ENCODE measurements at regions not wholly inside any gene's neighbourhood (a gene's known extent, or its start where the extent isn't known, plus 50 kb on each side); places are given as distances from the start of the nearest gene placed in this dataset.

DNA sequence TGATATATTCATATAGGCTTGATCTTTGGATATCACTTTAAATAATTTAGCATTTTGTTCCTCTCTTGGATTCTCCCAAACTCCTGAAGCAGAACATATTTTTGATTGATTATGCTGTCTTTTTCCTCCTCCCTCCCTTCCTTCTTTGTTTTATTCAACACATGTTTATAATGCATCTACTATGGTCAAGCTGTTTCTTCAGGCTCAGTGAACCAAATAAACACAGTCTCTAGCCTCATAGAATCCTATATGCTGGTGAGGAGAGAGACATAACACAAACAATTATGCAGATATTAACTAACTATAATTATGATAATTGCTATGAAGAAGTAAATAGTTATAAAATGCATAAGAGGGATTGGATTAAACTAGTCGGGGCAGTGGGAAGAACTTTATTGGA is 1023.6 kb upstream of the RAG2 start:
- DNase-seq (ENCODE audit: low read depth) = no peak

DNA sequence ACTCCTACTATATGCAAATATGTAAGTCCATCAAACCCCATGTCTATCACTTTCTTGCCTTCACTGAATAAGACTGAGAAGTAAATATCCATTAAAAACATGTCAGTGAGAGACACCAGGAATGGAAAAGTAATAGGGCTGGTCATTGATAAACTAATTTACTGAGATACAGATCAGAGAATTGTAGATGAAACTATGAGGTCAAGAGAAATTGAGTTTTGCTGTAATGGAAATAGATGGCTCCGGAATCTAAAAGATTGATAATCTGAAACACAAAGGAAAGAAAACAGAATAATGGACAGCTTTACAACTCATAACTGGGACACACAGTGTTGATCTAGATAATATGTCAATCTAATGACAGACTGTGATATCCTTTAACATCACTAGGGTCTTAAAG is 1018.3 kb upstream of the RAG2 start:
- no peak for DNase-seq (ENCODE audit: low read depth)

DNA sequence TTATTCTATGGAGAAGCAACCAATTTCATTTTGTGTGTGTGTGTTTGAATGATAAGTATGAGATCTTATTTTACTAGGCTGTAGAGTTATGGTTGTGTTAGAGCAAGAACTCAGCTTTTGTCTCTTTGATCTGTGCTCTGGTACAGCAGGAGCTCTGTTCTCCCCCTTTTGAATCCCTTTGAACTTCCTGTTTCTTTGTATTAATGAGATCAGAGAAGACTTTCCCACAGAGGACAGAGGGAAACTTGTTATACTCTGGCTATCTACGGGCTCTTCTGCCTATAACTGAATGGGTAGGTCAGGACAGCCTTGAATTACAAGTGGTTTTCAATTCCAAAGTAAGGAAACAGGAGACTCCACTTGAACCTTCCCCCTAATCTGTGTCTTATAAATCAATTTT is 1015.0 kb upstream of the RAG2 start:
- DNase-seq (ENCODE audit: low read depth) = no peak

DNA sequence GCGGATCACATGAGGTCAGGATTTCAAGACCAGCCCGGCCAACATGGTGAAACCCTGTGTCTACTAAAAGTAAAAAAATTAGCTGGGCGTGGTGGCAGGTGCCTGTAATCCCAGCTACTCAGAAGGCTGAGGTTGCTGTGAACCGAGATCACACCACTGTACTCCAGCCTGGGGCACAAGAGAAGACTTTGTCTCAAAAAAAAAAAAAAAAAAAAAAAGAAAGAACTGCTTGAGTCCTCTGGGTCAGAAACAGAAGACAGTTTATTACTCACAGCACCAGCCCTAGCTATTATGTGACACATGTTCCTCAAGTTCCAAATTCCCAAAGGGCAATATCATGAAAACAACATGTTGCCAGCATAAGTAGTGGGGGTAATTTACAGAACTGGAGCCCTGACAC is 1014.1 kb upstream of the RAG2 start:
- no peak for DNase-seq (ENCODE audit: low read depth)

DNA sequence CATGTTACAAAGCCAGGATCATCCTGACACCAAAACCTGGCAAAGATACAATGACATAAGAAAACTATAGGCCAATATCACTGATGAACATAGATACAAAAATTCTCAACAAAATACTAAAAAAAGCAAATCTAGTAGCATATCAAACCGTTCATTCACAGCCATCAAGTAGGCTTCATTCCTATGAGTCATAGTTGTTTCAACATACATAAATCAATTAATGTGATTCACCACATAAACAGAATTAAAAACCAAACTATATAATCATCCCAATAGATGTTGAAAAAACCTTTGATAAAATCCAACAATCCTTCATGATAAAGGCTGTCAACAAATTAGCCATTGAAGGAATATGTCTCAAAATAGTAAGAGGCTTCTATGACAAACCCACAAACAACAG is 1007.2 kb upstream of the RAG2 start:
- no peak for DNase-seq (ENCODE audit: low read depth)

DNA sequence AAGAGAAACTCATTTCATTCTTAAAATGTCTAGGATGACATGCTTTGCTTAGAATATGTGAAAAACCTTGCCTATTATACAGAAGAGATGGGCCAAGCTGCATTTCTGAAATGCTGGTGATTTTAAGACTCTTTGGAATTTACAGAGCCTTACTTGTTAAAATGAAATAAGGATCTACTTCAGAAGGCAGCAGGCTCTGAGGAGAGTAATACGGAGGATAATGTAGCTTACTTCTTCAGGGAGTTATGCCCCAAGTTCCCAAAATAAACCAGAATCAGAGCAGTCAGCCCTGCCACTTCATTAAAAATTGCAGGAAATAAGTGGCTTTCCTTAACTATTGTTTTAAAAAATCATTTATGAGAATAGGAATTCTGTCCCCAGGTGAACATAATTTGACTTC is 1000.3 kb upstream of the RAG2 start:
- DNase-seq (ENCODE audit: low read depth) = no peak

DNA sequence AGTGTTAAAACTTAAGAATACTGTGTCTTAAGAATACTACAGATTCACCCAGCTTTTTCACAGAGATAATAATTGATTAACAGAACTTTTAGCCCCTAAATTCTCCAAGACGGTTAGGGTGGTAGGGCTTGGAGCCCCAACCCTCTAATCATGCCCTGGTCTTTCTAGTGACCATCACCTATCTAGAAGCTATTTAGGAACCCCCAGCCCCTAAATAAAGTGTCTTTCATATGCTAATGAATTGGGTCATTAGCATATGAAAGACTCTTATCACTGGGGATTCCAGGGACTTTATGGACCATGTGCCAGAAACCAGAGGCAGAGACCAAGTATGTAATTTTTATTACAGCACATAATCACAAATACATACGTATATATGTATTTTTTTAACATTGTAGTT is 999.7 kb upstream of the RAG2 start:
- no peak for DNase-seq (ENCODE audit: low read depth)

DNA sequence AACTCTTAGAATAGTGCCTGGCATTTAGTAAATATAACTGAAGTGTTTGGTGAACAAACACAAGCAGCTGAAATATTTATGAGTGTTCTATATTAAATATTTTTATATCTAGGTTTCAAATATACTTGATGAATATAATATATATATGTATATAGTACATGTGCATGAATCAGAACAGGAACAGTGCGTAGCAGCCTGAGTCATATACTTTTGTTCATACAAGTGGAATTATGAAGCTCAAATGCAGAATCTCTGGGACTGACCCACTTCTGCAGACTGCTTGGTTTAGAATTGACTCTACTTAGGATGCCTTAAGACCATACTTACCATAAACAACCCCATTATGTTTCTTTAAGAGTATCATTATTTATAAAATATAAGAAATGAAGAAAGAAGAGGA is 997.8 kb upstream of the RAG2 start:
- DNase-seq (ENCODE audit: low read depth) = no peak

DNA sequence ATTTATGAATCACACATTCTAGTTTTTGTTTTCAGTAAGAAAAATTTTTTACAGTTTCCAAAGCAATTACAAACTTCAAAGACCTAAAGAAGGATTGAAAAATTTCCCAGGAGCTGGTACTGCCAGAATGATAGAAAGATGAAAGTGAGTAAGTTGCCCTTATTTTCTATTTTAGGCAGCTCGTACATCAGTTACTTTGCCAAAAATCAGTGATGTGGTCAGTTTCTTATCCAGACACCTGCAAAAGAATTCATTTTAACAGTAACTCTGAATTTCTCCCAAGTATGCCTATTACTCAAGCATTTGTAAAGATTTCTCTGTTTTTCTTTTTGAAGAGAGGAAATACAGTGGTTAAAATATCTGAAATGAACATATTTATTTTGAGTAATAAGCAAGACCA is 976.3 kb upstream of the RAG2 start:
- DNase-seq (ENCODE audit: low read depth) = no peak

DNA sequence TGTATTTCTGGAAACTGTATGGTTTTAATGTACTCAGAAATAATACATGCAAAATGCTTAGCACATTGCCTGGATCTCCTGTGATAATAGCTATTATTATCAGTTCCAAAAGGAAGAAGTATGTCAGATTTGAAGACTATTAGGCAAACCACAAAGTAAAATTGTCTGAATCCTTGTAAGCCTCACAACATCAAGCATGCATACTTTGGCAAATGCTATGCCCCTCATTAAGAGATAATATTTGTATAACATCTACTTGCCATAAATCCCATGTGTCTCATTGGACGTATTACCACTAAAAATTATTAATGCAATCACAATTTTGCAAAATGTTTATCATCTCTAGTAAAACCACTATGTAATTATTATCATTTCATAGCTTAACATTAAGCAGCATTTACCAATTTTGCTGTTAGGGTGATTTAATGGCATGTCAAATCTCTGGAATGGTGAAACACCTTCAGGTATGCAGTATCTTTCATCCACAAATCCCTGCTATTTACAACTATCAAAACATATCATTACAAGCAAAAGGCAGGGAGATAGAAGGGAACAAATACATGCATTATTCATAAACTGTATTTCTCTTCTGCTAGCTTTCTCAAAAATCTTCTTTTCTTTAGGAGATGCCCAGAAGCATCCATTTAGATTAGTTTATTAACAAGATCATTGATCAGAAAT is 974.6 kb upstream of the RAG2 start:
- no peak for DNase-seq (ENCODE audit: low read depth)

DNA sequence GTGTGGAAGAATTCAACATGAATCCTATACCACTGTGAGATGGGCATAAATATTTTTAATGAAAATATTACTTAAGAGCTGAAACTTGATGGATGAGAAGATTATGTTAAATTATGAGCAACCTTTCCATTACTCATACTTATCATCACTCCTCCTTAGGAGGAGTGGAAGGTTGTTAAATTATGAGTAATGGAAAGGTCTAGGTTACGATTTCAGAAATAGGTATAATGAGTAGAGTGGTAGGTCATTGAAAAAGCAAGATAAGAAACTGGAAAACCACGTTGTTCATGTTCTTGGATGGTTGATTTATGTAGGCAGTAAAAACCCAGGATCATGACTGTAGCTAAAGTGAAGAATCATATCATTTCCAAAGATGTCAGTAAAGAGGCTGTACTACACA is 973.2 kb upstream of the RAG2 start:
- no peak for DNase-seq (ENCODE audit: low read depth)

DNA sequence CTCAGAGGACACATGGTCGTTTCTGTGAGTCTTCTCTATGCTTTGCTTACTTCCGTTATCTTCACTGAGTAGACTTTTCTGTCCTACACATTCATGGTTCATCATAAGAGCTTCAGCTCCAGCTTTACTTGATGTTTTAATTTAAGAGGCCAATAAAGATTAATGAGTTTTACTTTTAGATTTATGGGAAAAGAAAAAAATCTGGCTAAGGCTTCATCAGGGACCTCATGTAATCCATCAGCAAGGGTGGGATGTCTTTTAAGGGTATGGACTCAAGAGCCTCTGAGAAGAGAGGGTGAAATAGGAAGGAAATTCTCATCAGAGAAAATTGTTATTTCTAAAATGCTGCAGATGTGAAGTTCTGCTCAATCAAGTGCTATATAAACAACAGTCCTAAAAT is 963.0 kb upstream of the RAG2 start:
- DNase-seq (ENCODE audit: low read depth) = no peak

DNA sequence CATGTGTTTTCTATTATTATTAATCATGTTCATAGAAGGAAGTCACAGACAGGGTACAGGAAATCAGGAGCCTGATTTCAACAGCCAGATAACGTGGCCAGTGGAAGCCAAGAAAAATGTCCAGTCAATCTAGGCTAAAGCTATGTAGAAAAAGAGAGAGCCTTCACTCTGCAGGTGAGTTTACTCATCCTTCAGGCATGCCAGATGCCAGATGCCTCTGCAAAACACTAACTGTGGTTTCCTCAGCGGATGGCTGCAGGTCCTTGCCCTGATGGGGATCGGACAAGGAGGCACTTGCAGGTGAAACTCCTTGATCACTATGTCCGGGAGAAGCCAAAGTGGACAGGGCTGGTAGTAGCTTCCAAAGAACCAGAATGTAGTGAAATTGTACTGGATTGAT is 962.3 kb upstream of the RAG2 start:
- no peak for DNase-seq (ENCODE audit: low read depth)

DNA sequence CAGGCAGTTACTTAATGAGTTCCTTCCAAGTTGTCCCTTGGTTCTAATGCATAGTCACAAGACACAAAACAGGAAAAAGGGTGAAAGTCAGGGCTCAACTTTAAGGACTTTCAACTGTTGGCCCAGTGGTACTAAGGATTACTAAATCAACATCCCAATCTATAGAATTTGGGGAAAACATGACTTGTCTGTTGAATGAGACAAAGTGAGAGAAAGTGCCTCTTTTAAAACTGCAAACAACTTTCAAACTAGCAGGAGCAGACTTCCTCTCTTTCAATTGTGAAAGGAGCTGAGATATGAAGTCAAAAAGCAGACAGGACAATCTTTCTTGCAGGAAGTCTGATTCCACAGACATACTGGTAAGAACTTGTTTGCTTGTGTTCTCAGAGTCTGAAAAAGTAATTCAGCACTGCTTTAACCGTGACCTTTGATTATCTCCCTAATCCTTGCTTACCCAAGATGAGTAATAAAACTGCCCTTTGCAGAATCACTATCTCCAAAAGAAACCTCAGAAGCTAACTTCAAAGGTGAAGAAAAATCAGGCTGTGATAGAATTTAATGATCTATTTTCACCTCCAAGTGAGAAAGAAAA is 960.7 kb upstream of the RAG2 start:
- DNase-seq (ENCODE audit: low read depth) = no peak

DNA sequence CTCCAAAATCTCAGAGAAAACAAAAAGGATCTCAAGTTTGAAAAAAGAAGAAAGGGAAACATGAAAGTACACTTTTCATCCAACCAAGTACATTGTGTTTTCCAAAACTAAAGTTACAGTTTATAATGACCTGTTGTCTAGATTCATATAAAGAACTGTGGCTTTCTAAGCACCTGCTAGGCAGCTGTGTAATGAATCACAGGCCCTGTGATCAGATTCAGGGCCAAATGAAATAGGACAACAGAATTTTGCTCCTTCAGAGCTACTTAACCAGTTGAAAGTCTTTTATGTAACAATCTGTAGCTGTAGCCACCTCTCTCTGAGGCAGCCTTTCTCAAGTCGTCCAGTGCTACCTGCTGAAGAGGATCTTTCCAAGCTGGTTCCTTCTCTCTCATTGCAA is 960.0 kb upstream of the RAG2 start:
- DNase-seq (ENCODE audit: low read depth) = no peak

DNA sequence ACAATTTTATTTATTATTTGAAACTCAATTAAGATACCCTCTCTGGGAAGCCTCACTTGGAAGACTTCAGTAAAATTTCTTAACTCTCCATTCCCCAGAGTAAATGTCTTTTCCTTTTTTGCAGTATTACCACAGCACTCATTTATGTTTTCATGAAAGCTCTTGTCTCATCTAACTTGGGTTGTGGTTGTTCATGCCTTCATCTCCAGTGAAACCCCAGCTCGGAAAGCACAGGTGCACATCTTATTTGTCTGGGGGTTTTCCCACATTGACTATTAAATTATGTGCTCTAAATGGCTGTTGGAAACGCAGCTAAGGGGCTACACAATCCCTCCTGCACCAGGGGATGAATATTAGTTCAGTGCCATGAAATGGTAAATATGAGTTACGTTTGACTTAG is 954.2 kb upstream of the RAG2 start:
- DNase-seq (ENCODE audit: low read depth) = no peak

DNA sequence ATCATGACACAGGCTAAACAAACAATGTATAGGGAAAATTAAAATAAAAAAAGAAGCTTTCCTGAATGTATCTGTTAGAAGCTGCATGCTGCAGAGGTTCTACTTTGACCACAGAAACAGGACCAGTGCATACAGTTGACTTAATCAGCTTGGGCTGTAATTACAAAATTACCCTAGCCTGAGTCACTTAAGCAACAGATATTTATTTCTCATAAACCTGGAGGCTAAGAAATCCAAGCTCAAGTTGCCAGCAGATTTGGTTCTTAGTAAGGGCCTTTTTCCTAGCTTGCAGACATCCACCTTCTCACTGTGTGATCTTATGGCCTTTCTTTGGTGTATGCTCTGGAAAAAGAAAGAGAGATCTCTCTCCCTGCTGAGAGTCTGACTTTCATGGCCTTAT is 946.5 kb upstream of the RAG2 start:
- DNase-seq (ENCODE audit: low read depth) = no peak

DNA sequence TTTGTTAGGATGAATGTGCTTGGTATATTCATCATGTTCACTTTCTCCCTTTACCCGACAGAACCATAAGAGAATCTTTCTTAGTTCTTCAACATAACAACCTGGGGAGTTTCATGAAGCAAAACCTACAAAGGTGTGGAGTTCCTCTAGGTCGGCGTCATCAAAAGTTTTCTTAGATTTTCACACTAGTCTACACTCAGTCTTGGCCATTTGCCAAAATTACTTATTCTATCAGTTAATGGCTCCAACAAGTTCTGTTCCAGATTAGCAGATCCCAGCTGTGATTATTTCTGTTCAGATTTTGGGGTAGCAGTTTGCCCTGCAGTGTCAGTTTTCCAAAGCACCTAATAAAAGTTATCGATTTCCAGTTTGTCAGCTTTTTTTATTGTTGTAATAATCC is 935.8 kb upstream of the RAG2 start:
- DNase-seq (ENCODE audit: low read depth) = no peak

DNA sequence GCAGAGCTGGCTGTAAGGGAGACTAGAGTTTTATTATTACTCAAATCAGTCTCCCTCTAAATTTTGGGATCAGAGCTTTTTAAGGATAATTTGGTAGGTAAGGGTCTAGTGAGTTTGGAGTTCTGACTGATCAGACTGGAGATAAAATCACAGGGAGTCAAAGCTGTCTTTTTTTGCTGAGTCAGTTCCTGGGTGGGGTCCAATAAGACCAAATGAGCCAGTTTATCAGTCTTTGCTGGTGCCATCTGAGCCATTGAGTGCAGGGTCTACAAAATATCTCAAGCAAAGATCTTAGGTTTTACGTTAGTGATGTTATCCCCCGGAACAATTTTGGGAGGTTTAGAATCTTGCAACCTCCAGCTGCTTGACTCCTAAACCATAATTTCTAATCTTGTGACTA is 935.1 kb upstream of the RAG2 start:
- DNase-seq (ENCODE audit: low read depth) = no peak

DNA sequence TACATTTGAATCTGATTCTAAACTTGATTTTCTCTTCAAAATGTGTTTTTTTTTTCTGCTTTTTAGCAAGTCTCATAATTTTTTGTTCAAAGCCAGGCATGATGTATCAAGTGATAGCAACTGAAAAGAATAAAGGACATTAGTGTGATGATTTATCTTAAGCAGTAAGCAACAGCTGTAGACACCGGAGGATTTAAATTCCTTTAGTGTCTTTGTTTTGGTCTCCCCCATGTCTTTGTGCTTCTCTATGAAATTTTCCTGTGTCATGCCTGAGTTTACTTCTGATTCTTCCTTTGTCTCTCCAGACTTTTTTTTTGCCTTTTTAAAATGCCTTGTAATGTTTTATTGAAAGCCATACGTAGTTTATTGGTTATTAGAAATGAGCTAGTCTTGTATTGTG is 934.2 kb upstream of the RAG2 start:
- no peak for DNase-seq (ENCODE audit: low read depth)

DNA sequence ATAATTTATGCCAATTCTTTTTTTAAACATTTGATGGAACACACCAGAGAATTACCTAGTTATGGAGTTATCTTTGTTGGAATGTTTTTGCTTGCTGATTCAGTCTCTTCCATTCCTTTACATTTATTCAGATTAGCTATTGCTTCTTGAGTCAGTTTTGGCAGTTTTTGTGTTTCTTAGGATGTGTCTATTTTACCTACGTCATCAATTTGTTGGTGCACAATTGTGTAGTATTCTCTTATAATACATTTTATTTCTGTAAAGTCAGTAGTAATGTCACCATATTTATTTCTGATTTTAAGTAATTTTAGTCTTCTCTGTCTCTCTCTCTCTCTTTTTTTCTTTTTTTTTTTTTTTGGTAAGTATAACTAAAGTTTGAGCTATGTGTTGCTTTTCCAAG is 929.5 kb upstream of the RAG2 start:
- DNase-seq (ENCODE audit: low read depth) = no peak

DNA sequence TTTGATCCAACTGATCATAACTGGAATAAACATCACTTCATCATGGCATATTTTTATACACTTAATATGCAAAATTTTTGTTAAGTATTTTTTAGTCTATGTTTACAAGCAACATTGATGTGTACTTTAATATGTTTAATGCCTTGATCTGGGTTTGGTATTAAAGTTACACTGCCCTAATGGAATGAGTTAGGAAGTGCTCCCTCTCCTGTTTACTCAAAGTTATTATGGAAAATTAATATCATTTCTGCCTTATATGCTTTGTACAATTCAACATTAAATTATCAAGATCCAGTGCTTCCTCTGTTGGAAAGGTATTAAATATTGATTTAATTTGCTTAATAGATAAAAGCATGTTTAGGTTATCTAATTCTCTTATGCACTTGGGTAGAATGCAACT is 927.3 kb upstream of the RAG2 start:
- no peak for DNase-seq (ENCODE audit: low read depth)

DNA sequence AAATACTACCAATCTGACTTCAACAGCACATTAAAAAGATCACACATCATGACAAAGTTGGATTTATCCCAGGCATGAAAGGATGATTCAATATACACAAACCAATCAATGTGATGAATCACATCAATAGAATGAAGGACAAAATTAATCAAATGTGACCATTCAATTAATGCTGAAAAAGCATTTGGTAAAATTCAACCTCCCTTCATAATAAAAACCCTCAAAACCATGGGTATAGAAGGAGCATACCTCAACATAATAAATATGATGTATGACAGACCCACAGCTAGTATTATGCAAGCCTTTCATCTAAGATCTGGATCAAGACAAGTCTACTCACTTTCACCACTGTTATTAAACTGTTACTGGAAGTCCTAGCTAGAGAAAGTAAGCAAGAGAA is 921.7 kb upstream of the RAG2 start:
- no peak for DNase-seq (ENCODE audit: low read depth)

DNA sequence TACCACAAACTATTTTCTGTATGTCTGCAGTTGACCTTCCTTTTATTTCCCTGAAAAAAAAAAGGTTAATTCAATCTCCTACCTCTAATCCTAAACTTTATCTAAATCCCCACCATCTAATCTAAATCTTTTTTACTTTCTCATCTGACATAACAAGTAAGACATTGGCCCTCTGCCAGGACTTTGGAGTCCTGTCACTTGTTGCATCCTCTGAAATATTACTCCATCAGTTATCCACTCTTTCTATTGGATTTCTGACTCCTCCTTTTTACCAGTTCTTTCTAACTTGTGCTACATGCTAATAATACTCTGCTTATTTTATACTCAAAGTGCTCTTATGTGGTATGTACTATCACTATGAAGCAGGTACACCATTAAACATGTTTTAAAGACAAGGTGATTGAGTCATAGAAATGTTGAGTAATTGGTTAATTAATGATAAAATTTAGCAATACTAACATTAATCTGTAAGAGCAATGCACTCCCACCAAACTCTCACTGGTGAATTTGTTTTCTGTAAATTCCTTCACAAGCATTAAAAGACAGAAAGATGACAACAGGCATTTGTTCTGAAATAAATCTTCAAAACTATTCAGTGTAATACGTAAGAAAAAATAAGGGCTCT is 914.2 kb upstream of the RAG2 start:
- no peak for DNase-seq (ENCODE audit: low read depth)

All from stromal cell of bone marrow (primary cell).